IPS-NIHi11 (cell line): ENCODE measurements at regions not wholly inside any gene's neighbourhood (a gene's known extent, or its start where the extent isn't known, plus 50 kb on each side); places are given as distances from the start of the nearest gene placed in this dataset.

Source experiments
- DNase-seq: peaks from one replicate; pipeline ENCODE4 v3.0.0; 2012; ENCODE audit warnings: mixed read lengths, low spot score

GRCh38 chr6:147621263-147621662, 112.8 kb downstream of the SAMD5 start:
- no peak for DNase-seq

GRCh38 chr6:147621961-147622360, 113.5 kb downstream of the SAMD5 start:
- no peak for DNase-seq

GRCh38 chr6:147624946-147625515, 116.5 kb downstream of the SAMD5 start:
- no peak for DNase-seq

- DNase-seq = no peak
Measured at GRCh38 chr6:147625946-147626345, 117.5 kb downstream of the SAMD5 start.

GRCh38 chr6:147627411-147627810, 118.9 kb downstream of the SAMD5 start:
- DNase-seq = no peak

- no peak for DNase-seq
Measured at GRCh38 chr6:147633191-147633590, 124.7 kb downstream of the SAMD5 start.

- DNase-seq = no peak
Measured at GRCh38 chr6:147637620-147638195, 129.2 kb downstream of the SAMD5 start.

GRCh38 chr6:147639279-147639678, 130.8 kb downstream of the SAMD5 start:
- no peak for DNase-seq

GRCh38 chr6:147640606-147641005, 132.1 kb downstream of the SAMD5 start:
- DNase-seq = no peak

- DNase-seq = no peak
Measured at GRCh38 chr6:147641511-147641910, 133.0 kb downstream of the SAMD5 start.

GRCh38 chr6:147642458-147642857, 134.0 kb downstream of the SAMD5 start:
- DNase-seq = no peak

- no peak for DNase-seq
Measured at GRCh38 chr6:147643341-147644200, 135.1 kb downstream of the SAMD5 start.

- DNase-seq = no peak
Measured at GRCh38 chr6:147648916-147649315, 140.4 kb downstream of the SAMD5 start.

GRCh38 chr6:147651249-147652063, 143.0 kb downstream of the SAMD5 start:
- no peak for DNase-seq

GRCh38 chr6:147653631-147654030, 145.1 kb downstream of the SAMD5 start:
- no peak for DNase-seq

- no peak for DNase-seq
Measured at GRCh38 chr6:147654103-147654845, 145.8 kb downstream of the SAMD5 start.

GRCh38 chr6:147660334-147661311, 152.1 kb downstream of the SAMD5 start:
- no peak for DNase-seq

GRCh38 chr6:147662646-147663045, 154.2 kb downstream of the SAMD5 start:
- DNase-seq = no peak

- no peak for DNase-seq
Measured at GRCh38 chr6:147664092-147664491, 155.6 kb downstream of the SAMD5 start.

- DNase-seq = no peak
Measured at GRCh38 chr6:147666255-147666654, 157.8 kb downstream of the SAMD5 start.
